ENCODE measurements at regions not wholly inside any gene's neighbourhood (a gene's known extent, or its start where the extent isn't known, plus 50 kb on each side); places are given as distances from the start of the nearest gene placed in this dataset.
"Not testable (repeated sequence)": the region's sequence is repeated elsewhere in the genome, so short reads cannot be mapped to it uniquely, and the experiment has no call there.

GRCh38 chr10:33657913-33658312 lies 323.4 kb upstream of the NRP1 start:
- DNase-seq (ENCODE audit: low read depth, low spot score) = no peak

- no peak for DNase-seq (ENCODE audit: low read depth, low spot score)
These were observed 322.9 kb upstream of the NRP1 start for GRCh38 chr10:33657154-33657908.

GRCh38 chr10:33655921-33656320 lies 321.5 kb upstream of the NRP1 start:
- DNase-seq (ENCODE audit: low read depth, low spot score) = no peak

GRCh38 chr10:33655165-33655815 lies 320.8 kb upstream of the NRP1 start:
- DNase-seq (ENCODE audit: low read depth, low spot score) = peak; percentile 14

- no peak for DNase-seq (ENCODE audit: low read depth, low spot score)
These were observed 319.3 kb upstream of the NRP1 start for GRCh38 chr10:33653584-33654367.

GRCh38 chr10:33652870-33653269 lies 318.4 kb upstream of the NRP1 start:
- no peak for DNase-seq (ENCODE audit: low read depth, low spot score)

GRCh38 chr10:33650131-33650530 lies 315.7 kb upstream of the NRP1 start:
- not testable (repeated sequence) for DNase-seq (ENCODE audit: low read depth, low spot score)

GRCh38 chr10:33643042-33643441 lies 308.6 kb upstream of the NRP1 start:
- no peak for DNase-seq (ENCODE audit: low read depth, low spot score)

- no peak for DNase-seq (ENCODE audit: low read depth, low spot score)
These were observed 304.4 kb upstream of the NRP1 start for GRCh38 chr10:33638891-33639290.

GRCh38 chr10:33638374-33638773 lies 303.9 kb upstream of the NRP1 start:
- no peak for DNase-seq (ENCODE audit: low read depth, low spot score)

GRCh38 chr10:33635967-33636515 lies 301.6 kb upstream of the NRP1 start:
- DNase-seq (ENCODE audit: low read depth, low spot score) = no peak

GRCh38 chr10:33632432-33632831 lies 298.0 kb upstream of the NRP1 start:
- DNase-seq (ENCODE audit: low read depth, low spot score) = no peak

- peak; percentile 36 for DNase-seq (ENCODE audit: low read depth, low spot score)
These were observed 297.5 kb upstream of the NRP1 start for GRCh38 chr10:33631991-33632390.

GRCh38 chr10:33630761-33631160 lies 296.3 kb upstream of the NRP1 start:
- DNase-seq (ENCODE audit: low read depth, low spot score) = no peak

- DNase-seq (ENCODE audit: low read depth, low spot score) = no peak
These were observed 293.1 kb upstream of the NRP1 start for GRCh38 chr10:33627611-33628010.

GRCh38 chr10:33626798-33627466 lies 292.5 kb upstream of the NRP1 start:
- no peak for DNase-seq (ENCODE audit: low read depth, low spot score)

GRCh38 chr10:33623669-33624068 lies 289.2 kb upstream of the NRP1 start:
- no peak for DNase-seq (ENCODE audit: low read depth, low spot score)

- no peak for DNase-seq (ENCODE audit: low read depth, low spot score)
These were observed 286.6 kb upstream of the NRP1 start for GRCh38 chr10:33621101-33621500.

- DNase-seq (ENCODE audit: low read depth, low spot score) = no peak
These were observed 283.7 kb upstream of the NRP1 start for GRCh38 chr10:33618196-33618595.

- no peak for DNase-seq (ENCODE audit: low read depth, low spot score)
These were observed 283.1 kb upstream of the NRP1 start for GRCh38 chr10:33617381-33618080.

- no peak for DNase-seq (ENCODE audit: low read depth, low spot score)
These were observed 282.5 kb upstream of the NRP1 start for GRCh38 chr10:33616956-33617355.

All from ELF-1 (cell line).